ENCODE measurements at regions not wholly inside any gene's neighbourhood (a gene's known extent, or its start where the extent isn't known, plus 50 kb on each side); places are given as distances from the start of the nearest gene placed in this dataset.

DNA sequence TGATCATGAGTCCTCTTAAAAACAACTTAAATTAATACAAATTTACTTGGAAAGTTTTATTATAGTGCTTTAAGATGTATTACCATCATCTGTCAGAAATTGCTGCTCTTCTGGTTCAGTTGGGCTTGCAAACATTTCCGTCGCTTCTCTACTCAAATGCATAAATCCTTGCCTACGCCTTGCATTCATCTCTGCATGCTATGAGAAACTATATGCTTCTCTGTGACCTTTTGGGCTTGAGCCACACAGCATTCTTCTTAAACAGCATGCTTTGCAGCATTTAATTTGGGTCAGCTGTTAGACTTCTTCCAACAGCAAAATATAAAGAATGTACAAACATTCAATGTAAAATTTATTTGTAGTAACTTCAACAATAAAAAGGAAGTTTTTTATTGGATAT lies 305.7 kb upstream of the FLRT2 start:
- DNase-seq (ENCODE audit: low spot score), result no peak

- DNase-seq (ENCODE audit: low spot score), result no peak
Observed at GRCh38 chr14:85233756-85234155, 296.2 kb upstream of the FLRT2 start.

GRCh38 chr14:85234156-85235025 lies 295.6 kb upstream of the FLRT2 start:
- DNase-seq (ENCODE audit: low spot score), result no peak

DNA sequence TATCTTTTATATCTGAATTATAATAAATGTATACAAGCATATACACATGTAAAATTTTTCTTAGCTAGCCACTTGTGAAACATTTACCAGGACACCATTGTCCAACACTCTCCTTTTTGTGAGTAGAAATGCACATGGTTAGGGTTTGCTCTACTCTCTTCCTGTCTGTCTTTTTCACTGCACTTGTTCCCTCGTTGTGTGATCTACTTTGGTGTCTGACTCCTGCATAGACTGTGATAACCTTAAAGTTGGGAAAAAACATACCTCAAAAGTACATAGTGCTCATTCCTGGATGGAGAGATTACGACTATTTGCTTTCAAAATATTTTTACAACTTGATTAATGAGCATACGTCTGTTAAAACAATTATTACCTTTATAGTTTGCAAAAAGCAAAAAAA lies 294.1 kb upstream of the FLRT2 start:
- DNase-seq (ENCODE audit: low spot score), result no peak

- no peak for DNase-seq (ENCODE audit: low spot score)
Observed at GRCh38 chr14:85236296-85236695, 293.6 kb upstream of the FLRT2 start.

- no peak for DNase-seq (ENCODE audit: low spot score)
Observed at GRCh38 chr14:85239791-85240190, 290.2 kb upstream of the FLRT2 start.

- DNase-seq (ENCODE audit: low spot score), result no peak
Observed at GRCh38 chr14:85241022-85241855, 288.7 kb upstream of the FLRT2 start.

DNA sequence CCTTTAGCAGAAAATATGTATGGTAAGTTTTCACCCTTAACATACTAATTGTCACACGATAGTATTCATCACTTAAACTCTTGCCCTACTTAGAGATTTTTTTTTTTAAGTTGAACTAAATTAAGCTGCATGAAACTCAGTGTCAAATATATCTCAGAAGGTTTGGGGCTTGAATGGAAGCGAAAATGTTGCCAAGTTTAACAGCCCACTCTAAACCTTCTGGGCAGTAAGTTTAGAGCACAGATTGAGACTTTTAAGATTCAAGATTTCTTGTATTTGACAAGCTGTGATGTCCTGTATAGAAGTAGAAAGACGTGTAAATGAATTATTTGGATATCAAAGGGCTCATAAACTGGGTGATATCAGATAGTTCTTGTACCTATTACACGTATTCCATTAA lies 287.3 kb upstream of the FLRT2 start:
- no peak for DNase-seq (ENCODE audit: low spot score)

DNA sequence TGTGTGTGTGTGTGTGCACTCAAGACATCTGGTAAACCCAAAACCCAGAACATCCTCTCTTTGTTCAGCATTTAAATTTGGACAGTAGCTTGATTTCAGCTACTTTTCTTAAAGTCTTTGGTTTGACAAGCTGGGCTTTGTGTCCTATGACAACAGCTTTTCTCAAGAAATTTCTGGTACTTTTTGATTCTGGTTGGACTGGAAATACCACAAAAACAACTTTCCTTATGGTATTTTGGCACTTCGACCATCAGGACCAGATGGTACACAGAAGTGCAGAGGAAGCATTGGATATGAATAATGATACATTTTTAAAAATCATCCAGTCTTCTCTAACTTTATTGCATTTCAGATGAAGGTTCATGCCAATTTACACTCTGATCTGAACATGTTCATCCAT lies 286.6 kb upstream of the FLRT2 start:
- no peak for DNase-seq (ENCODE audit: low spot score)

- DNase-seq (ENCODE audit: low spot score), result no peak
Observed at GRCh38 chr14:85247071-85247470, 282.9 kb upstream of the FLRT2 start.

GRCh38 chr14:85248881-85249635 lies 280.9 kb upstream of the FLRT2 start:
- DNase-seq (ENCODE audit: low spot score), result no peak

- no peak for DNase-seq (ENCODE audit: low spot score)
Observed at GRCh38 chr14:85250414-85251189, 279.3 kb upstream of the FLRT2 start.

GRCh38 chr14:85252011-85252410 lies 277.9 kb upstream of the FLRT2 start:
- DNase-seq (ENCODE audit: low spot score), result no peak

DNA sequence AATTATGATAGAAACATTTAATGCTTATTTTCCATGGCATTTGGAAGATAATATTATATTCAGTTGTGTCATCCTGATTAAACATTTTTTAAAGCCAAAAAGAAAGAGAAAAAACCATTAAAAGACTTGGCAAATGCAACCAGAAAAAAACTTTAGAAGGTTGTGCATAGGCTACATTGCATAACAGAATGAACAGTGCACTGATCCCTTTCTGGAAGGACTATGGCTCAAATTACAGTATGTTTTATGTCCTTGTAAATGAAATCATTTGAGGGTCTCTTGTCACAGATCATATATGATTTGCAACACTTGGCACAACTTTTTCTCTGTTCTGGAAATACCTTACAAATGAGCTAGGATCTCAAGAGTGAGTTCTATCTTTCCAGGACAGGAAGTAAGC lies 275.2 kb upstream of the FLRT2 start:
- no peak for DNase-seq (ENCODE audit: low spot score)

GRCh38 chr14:85257287-85257686 lies 272.7 kb upstream of the FLRT2 start:
- DNase-seq (ENCODE audit: low spot score), result no peak

- DNase-seq (ENCODE audit: low spot score), result no peak
Observed at GRCh38 chr14:85263916-85264675, 265.8 kb upstream of the FLRT2 start.

GRCh38 chr14:85273099-85273677 lies 256.8 kb upstream of the FLRT2 start:
- no peak for DNase-seq (ENCODE audit: low spot score)

DNA sequence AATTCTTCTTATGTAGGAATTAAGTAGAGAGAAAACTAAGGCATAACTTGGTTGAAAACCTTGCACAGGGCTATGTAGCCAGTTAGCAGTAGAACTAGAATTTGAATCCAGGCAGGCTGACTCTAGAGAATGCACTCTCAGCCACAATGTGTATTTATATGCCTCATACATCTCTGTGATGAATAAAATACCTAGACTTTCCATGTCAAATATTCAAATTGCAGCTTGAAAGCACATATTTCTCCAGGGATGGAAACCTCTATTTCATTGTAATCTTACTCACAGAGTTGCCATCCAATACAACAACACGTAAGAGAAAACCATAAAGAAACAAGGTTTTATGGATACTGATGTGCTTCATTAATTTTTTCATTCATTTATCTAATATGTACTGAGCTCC lies 256.0 kb upstream of the FLRT2 start:
- DNase-seq (ENCODE audit: low spot score), result no peak

- DNase-seq (ENCODE audit: low spot score), result no peak
Observed at GRCh38 chr14:85276161-85276978, 253.6 kb upstream of the FLRT2 start.

GRCh38 chr14:85276979-85277228 lies 253.0 kb upstream of the FLRT2 start:
- no peak for DNase-seq (ENCODE audit: low spot score)

All from hematopoietic multipotent progenitor cell treated with erythropoietin and hydrocortisone succinate and interleukin-3 and kit ligand, for 15 days (in vitro differentiated cells).